Osteocyte (in vitro differentiated cells): ENCODE measurements at regions not wholly inside any gene's neighbourhood (a gene's known extent, or its start where the extent isn't known, plus 50 kb on each side); places are given as distances from the start of the nearest gene placed in this dataset.

ENCODE experiments used
- DNase-seq: peaks from one replicate; pipeline ENCODE4 v3.0.0; 2021; ENCODE audit warnings: mixed read lengths; ENCODE audit not compliant: unreplicated experiment; ENCODE audit errors: extremely low spot score
- H3K27ac Mint-ChIP-seq: one replicate; pipeline ENCODE4 v1.8.0; 2021; ENCODE audit warnings: mild to moderate bottlenecking, mixed read lengths; ENCODE audit not compliant: unreplicated experiment
- H3K27me3 Mint-ChIP-seq: one replicate; pipeline ENCODE4 v1.8.0; 2021; ENCODE audit warnings: mixed read lengths; ENCODE audit not compliant: unreplicated experiment
- H3K36me3 Mint-ChIP-seq: one replicate; pipeline ENCODE4 v1.8.0; 2021; ENCODE audit warnings: mixed read lengths; ENCODE audit not compliant: unreplicated experiment
- H3K4me1 Mint-ChIP-seq: one replicate; pipeline ENCODE4 v1.8.0; 2021; ENCODE audit warnings: mixed read lengths; ENCODE audit not compliant: unreplicated experiment
- H3K4me3 Mint-ChIP-seq: one replicate; pipeline ENCODE4 v1.8.0; 2021; ENCODE audit warnings: mild to moderate bottlenecking, moderate library complexity, mixed read lengths; ENCODE audit not compliant: unreplicated experiment
- H3K9me3 Mint-ChIP-seq: one replicate; pipeline ENCODE4 v1.8.0; 2021; ENCODE audit warnings: mixed read lengths; ENCODE audit not compliant: unreplicated experiment
- CTCF ChIP-seq: fragments of 200-600 bp; sonication (generic); IDR thresholded peaks from 2 replicates; pipeline ENCODE4 v1.5.0; 2021; ENCODE audit warnings: antibody characterized with exemption, mild to moderate bottlenecking, moderate library complexity

GRCh38 chr2:239528883-239529282 lies 128.1 kb upstream of the HDAC4 start:
- Mint-ChIP-seq H3K27me3 (no peaks in the 10 kb centered on the region), H3K36me3 (no peaks in the 10 kb centered on the region)
- DNase-seq: no peak

GRCh38 chr2:239528146-239528545 lies 127.3 kb upstream of the HDAC4 start:
- Mint-ChIP-seq H3K27me3 (no peaks in the 10 kb centered on the region), H3K36me3 (no peaks in the 10 kb centered on the region), H3K4me3 (no peak overlapping the region), H3K27ac (no peak overlapping the region), H3K4me1 (no peaks in the 10 kb centered on the region), H3K9me3 (peaks cover 13% of the 10 kb centered on the region)
- no peak for DNase-seq
- no peak for TF ChIP-seq CTCF

More at GRCh38 chr2:239528883-239529282, 128.1 kb upstream of the HDAC4 start:
- H3K4me3 Mint-ChIP-seq: no peak overlapping the region
- H3K27ac Mint-ChIP-seq: no peak overlapping the region
- no peaks in the 10 kb centered on the region for H3K4me1 Mint-ChIP-seq
- no peak for TF ChIP-seq CTCF
- peaks cover 20% of the 10 kb centered on the region for H3K9me3 Mint-ChIP-seq

- Mint-ChIP-seq H3K4me1 (no peaks in the 10 kb centered on the region), H3K36me3 (no peaks in the 10 kb centered on the region), H3K9me3 (peaks cover 12% of the 10 kb centered on the region), H3K4me3 (no peak overlapping the region), H3K27me3 (no peaks in the 10 kb centered on the region), H3K27ac (no peak overlapping the region)
- DNase-seq: no peak
- no peak for TF ChIP-seq CTCF
Observed at GRCh38 chr2:239526666-239527415, 126.0 kb upstream of the HDAC4 start.

GRCh38 chr2:239526038-239526437 lies 125.2 kb upstream of the HDAC4 start:
- no peaks in the 10 kb centered on the region for H3K36me3 Mint-ChIP-seq
- H3K9me3 Mint-ChIP-seq: peaks cover 12% of the 10 kb centered on the region

More at GRCh38 chr2:239526038-239526437, 125.2 kb upstream of the HDAC4 start:
- DNase-seq: no peak
- H3K27ac Mint-ChIP-seq: no peak overlapping the region
- no peaks in the 10 kb centered on the region for H3K27me3 Mint-ChIP-seq
- H3K4me3 Mint-ChIP-seq: no peak overlapping the region
- TF ChIP-seq CTCF: no peak
- no peaks in the 10 kb centered on the region for H3K4me1 Mint-ChIP-seq
